ENCODE measurements at regions not wholly inside any gene's neighbourhood (a gene's known extent, or its start where the extent isn't known, plus 50 kb on each side); places are given as distances from the start of the nearest gene placed in this dataset.
A peak's percentile ranks its signal among the peaks of the same experiment; 100 is the strongest.
"Not testable (repeated sequence)": the region's sequence is repeated elsewhere in the genome, so short reads cannot be mapped to it uniquely, and the experiment has no call there.

- DNase-seq: not testable (repeated sequence)
Measured at GRCh38 chr21:35590284-35590683, 470.0 kb downstream of the SETD4 start.

GRCh38 chr21:35587841-35588380 lies 472.4 kb downstream of the SETD4 start:
- no peak for DNase-seq

GRCh38 chr21:35586305-35586704 lies 474.0 kb downstream of the SETD4 start:
- DNase-seq: no peak

- DNase-seq: no peak
Measured at GRCh38 chr21:35585878-35586277, 474.4 kb downstream of the SETD4 start.

GRCh38 chr21:35585155-35585554 lies 475.2 kb downstream of the SETD4 start:
- DNase-seq: no peak

GRCh38 chr21:35583566-35584216 lies 476.6 kb downstream of the SETD4 start:
- no peak for DNase-seq

- no peak for DNase-seq
Measured at GRCh38 chr21:35582731-35583130, 477.6 kb downstream of the SETD4 start.

- DNase-seq: no peak
Measured at GRCh38 chr21:35581640-35582039, 478.7 kb downstream of the SETD4 start.

- no peak for DNase-seq
Measured at GRCh38 chr21:35579520-35580293, 480.6 kb downstream of the SETD4 start.

- DNase-seq: peak; percentile 13 to 36
Measured at GRCh38 chr21:35578831-35579471, 481.4 kb downstream of the SETD4 start.

GRCh38 chr21:35578347-35578782 lies 482.0 kb downstream of the SETD4 start:
- no peak for DNase-seq

- DNase-seq: no peak
Measured at GRCh38 chr21:35575280-35575915, 484.9 kb downstream of the SETD4 start.

- no peak for DNase-seq
Measured at GRCh38 chr21:35573472-35574374, 486.6 kb downstream of the SETD4 start.

- DNase-seq: no peak
Measured at GRCh38 chr21:35571910-35572309, 488.4 kb downstream of the SETD4 start.

GRCh38 chr21:35568643-35569042 lies 491.7 kb downstream of the SETD4 start:
- no peak for DNase-seq

GRCh38 chr21:35566874-35567273 lies 493.5 kb downstream of the SETD4 start:
- no peak for DNase-seq

GRCh38 chr21:35565204-35565611 lies 495.1 kb downstream of the SETD4 start:
- DNase-seq: no peak

GRCh38 chr21:35563885-35564451 lies 496.4 kb downstream of the SETD4 start:
- DNase-seq: no peak

GRCh38 chr21:35562876-35563275 lies 497.4 kb downstream of the SETD4 start:
- no peak for DNase-seq

GRCh38 chr21:35561116-35561515 lies 499.2 kb downstream of the SETD4 start:
- no peak for DNase-seq

- no peak for DNase-seq
Measured at GRCh38 chr21:35559829-35560225, 500.5 kb downstream of the SETD4 start.

All from activated CD4-positive, alpha-beta T cell treated with anti-CD3 and anti-CD28 coated beads, Interleukin-2, amount 50 U/mL, for 48 hours (primary cell).